Stimulated activated CD4-positive, alpha-beta T cell treated with anti-CD3 and anti-CD28 coated beads, TNF-alpha, amount 100 ng/mL, for 48 hours (primary cell): ENCODE measurements at regions not wholly inside any gene's neighbourhood (a gene's known extent, or its start where the extent isn't known, plus 50 kb on each side); places are given as distances from the start of the nearest gene placed in this dataset.

Source experiments
- DNase-seq, 3 donors: peaks; one replicate each; pipeline ENCODE4 v3.0.0-alpha.2; 2020; ENCODE audit warnings: low read depth in 3 of 3

DNA sequence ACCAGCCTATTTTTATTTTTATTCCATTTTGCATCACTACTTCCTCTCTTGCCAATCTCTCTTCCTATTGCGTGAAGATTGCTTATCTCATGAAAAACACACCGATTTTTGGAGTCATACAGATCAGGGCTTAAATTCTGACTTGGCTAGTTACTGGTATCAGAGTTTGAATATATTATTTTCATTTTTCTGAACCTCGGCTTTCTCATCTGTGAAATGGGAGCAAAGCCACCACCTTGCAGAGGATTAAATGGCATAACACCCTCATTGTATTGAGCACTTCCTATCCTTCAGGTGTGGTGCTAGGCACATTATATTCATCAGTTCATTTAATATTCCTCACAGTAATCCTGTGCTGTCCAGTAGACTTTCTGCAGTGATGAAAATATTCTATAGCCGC is 208.8 kb downstream of the HAPSTR1 start:
- DNase-seq = no peak

GRCh38 chr16:9302072-9302471 is 210.6 kb downstream of the HAPSTR1 start:
- no peak for DNase-seq

DNA sequence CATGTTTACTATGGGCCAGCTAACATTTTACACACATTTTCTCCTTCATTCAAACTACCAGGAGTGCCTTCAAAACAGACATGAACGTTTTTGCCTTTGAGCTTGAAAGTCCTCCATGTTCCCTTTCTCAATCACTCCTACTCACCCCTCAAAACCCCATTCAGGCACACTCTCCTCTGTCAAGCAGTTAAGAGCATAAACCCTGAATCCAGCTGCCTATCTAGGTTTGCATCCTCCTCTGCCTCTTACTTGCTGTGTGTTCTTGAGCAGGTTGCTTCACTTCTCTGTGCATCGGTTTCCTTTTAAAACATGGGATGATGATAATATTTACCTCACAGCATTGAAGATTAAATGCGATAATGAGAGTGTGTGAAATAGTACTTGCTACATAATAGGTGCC is 215.3 kb downstream of the HAPSTR1 start:
- no peak for DNase-seq

GRCh38 chr16:9307446-9307845 is 216.0 kb downstream of the HAPSTR1 start:
- no peak for DNase-seq

DNA sequence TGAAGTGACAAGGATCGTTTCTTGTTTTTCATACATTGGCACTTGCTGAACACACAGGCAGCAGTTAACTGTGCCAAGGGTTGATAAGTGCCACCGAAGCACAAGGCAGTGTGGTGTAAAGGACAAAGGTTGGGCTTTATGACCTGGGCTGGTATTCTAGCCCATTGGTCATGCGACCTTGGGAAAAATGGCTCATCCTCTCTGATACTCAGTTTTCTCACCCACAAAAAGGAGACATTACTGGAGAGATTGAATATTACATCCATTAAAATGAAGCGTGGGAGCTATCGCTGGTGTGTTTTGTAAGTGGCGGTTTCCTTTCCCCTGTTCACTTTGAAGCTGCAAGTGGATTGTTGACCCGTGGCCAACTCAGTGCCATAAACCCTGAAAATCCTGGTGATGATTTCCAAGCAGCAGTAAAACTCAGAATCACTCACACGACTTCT is 216.9 kb downstream of the HAPSTR1 start:
- DNase-seq = no peak

DNA sequence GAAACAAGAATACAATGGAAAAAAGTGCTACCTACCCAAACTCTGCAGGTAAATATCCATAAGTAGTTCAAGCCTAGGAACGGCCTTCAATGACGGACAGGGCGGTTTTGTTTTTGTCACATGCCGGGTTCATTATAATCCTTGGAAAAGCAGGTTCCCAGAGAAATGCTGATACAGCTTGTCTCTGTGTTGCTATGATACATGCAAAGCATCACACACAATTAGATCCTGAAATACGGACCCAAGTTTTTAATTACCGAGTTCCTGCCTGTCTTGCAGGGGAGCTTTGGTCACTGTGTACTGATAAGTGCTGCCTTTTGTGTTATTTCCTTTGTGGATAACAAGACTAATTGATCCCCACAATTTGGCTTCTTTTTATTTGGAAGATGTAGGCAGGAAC is 217.4 kb downstream of the HAPSTR1 start:
- no peak for DNase-seq

GRCh38 chr16:9309844-9310243 is 218.4 kb downstream of the HAPSTR1 start:
- no peak for DNase-seq

- no peak for DNase-seq
Observed at GRCh38 chr16:9311303-9311954, 220.0 kb downstream of the HAPSTR1 start.

DNA sequence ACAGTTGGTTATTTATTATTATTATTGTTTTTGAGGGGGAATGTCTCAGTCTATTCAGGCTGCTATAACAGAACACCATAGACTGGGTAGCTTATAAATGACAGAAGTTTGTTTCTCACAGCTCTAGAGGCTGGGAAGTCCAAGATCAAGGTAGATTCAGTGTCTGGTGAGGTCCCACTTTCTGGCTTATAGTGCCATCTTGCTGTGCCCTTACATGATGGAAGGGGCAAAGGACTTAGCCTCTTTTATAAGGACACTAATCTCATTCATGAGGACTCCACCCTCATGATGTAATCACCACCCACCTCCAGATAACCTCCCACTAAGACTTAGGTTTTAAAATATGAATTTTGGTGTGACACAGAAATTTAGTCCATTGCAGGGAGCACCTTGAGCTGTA is 224.6 kb downstream of the HAPSTR1 start:
- no peak for DNase-seq

- no peak for DNase-seq
Observed at GRCh38 chr16:9316615-9317014, 225.2 kb downstream of the HAPSTR1 start.

GRCh38 chr16:9318764-9319163 is 227.3 kb downstream of the HAPSTR1 start:
- no peak for DNase-seq

DNA sequence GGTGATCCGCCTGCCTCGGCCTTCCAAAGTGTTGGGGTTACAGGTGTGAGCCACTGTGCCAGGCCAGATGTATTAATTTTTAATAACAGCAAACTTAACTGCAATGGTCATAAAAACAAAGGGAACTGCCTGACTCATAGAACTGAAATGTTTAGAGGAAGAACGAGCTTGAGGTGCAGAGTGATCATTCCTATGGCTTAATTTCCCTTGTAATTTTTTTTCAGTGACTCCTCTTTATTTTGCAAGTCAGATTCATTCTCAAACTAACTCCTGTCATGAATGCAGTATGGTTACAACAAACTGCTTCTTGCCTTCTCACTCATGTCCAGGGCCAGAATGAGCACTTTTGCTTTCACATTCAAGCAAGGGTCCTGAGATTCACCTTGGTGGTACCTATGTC is 231.3 kb downstream of the HAPSTR1 start:
- DNase-seq = no peak

DNA sequence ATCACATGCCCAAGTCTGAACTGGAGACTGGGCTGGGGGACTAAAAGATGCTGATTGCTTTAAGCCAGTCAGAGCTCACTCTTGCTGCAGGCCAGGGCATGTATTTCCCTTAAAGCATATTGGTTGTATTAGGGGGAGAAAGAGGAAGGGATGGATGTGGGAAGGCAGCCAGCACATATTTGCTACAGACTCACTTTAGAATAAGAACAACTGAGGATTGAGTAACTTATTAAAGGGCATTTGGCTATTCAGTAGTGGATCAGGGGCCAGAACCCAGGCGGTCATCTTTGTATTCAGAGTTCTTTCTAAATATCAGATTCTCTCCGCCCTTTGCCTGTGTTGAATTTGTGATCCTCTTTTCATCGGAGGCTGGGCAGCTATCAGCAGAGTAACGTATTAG is 231.7 kb downstream of the HAPSTR1 start:
- no peak for DNase-seq

- no peak for DNase-seq
Observed at GRCh38 chr16:9327253-9327652, 235.8 kb downstream of the HAPSTR1 start.

GRCh38 chr16:9328411-9328810 is 237.0 kb downstream of the HAPSTR1 start:
- no peak for DNase-seq

DNA sequence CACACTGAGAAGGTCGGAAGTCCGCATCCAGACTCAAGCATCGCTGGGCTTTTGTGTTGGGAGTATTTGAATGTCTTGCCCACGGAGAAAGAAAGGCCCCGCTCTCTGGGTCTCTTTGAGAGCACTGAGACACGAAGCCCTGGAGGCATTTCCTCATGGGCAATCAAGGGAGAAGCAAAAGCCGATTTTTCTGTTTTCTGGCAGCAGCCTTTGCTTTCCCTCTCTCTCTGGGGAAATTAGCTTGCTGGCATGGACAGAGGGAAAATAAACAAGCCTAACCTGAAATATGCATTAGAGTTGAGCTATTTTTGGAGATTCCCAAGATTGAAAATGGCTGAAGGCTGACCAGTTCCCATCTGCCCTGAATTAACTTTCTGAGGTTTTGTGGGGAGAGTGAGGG is 238.7 kb downstream of the HAPSTR1 start:
- no peak for DNase-seq

DNA sequence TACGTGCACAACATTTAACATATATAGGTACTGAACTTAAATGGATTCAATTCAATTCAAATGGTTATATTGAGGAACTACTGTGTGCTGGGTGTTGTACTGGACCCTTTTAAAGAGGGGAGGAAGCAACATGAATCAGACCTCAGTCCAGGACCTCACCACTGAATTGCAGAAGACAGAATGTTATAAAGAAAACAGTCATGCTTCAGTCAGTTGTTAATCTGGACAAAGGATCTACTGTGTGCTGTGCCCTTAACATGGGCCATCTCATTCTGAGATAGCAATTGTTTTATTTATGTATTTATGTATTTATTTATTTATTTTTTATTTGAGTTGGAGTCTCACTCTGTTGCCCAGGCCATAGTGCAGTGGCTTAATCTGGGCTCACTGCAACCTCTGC is 240.1 kb downstream of the HAPSTR1 start:
- no peak for DNase-seq

DNA sequence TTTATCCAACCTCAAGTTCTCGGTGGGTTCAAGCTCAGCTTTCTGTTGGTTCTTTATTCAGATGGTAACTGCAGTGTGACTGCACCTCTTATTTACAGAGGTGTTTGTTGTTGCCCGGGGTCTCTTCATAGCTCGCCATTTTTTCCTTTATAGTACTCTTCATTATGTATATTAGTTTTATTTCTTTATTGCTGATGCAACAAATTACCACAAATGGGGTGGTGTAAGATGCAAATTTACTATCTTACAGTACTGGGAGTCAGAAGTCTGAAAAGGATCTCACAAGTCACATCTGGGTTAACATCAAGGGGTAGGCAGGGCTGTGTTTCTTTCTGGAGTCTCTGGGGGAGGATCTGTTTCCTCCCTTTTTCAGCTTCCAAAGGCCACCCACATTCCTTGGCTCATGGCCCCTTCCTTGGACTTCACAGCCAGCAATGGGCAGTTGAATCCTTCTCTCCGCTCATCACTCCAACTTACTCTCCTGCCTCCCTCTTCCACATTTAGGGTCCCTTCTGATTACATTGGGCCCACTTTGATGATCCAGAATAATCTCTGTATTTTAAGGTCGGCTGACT is 241.2 kb downstream of the HAPSTR1 start:
- no peak for DNase-seq

DNA sequence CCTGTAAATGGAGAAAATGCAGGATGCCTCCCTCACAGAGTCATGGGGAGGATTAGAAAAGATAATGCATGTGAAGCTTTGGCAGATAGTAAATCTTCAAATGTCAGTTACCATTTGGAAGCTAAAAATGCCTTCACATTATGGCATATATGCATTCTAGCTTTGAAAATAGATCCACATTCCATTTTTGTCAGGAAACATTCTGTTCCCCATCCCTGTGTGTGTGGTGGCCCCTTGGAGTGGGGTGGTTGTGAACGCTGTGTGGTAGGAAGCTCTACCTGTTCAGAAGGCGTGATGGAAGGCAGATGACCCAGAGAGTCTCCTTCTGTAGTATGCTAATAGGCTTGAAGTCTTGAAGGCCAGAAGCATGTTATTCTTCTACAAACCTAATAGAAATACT is 242.0 kb downstream of the HAPSTR1 start:
- DNase-seq = no peak

DNA sequence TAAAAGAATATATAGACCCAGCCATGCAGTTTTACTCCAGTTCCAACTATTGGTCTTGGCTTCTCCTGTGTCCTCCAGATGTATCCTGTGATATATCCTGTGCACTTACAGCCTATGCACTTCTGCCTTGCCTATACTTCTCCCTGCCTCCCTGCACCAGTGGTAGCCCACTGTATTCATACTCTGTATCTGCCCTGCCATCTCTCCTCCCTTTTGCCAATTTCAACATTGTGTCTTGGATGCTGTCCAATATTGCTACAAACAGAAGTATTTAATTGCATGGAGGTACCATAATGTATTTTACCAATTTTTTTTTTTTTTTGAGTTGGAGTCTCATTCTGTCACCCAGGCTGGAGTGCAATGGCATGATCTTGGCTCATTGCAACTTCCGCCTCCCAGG is 242.7 kb downstream of the HAPSTR1 start:
- no peak for DNase-seq

GRCh38 chr16:9337308-9338032 is 246.0 kb downstream of the HAPSTR1 start:
- DNase-seq = no peak

GRCh38 chr16:9338068-9338467 is 246.6 kb downstream of the HAPSTR1 start:
- DNase-seq = no peak

DNA sequence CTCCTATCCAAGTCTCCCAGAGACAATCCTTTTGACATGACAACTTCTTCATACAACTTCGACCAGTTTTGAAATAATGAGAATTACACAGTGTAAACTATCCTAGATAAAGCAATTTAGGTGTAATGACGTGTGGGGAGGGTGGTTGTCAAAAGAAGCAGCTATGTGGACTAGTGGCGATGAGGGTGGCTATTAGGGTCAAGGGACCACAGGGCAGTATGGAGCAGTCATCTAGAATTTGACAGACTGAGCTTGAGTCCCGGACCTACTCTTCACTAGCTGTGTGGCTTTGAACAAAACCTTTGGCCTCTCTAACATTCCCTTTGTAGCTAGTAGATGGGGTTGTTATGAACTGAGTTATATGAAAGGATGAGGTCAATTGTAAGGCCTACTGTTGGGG is 247.1 kb downstream of the HAPSTR1 start:
- DNase-seq = no peak
